Skeletal muscle satellite cell (primary cell): ENCODE measurements at regions not wholly inside any gene's neighbourhood (a gene's known extent, or its start where the extent isn't known, plus 50 kb on each side); places are given as distances from the start of the nearest gene placed in this dataset.

Source experiments
- H3K27me3 ChIP-seq: 2 replicates; pipeline ENCODE4 v1.7.0; 2013; ENCODE audit warnings: low read length; ENCODE audit not compliant: control insufficient read depth, insufficient read depth
- H3K36me3 ChIP-seq: 2 replicates; pipeline ENCODE4 v1.7.0; 2013; ENCODE audit warnings: mild to moderate bottlenecking, control low read depth, low read length; ENCODE audit not compliant: insufficient read depth
- H3K4me1 ChIP-seq: 2 replicates; pipeline ENCODE4 v1.7.0; 2013; ENCODE audit warnings: low read length; ENCODE audit not compliant: control insufficient read depth, insufficient read depth
- H3K4me2 ChIP-seq: 2 replicates; pipeline ENCODE4 v1.7.0; 2013; ENCODE audit warnings: mild to moderate bottlenecking, low read length
- H3K4me3 ChIP-seq: 2 replicates; pipeline ENCODE4 v1.7.0; 2013; ENCODE audit warnings: low read length
- H3K9ac ChIP-seq: 2 replicates; pipeline ENCODE4 v1.7.0; 2013; ENCODE audit warnings: mild to moderate bottlenecking, low read depth, low read length, moderate library complexity
- H3K9me3 ChIP-seq: replicated peaks from 2 replicates; pipeline ENCODE4 v1.7.0; 2013; ENCODE audit warnings: mild to moderate bottlenecking, control low read depth, low read length

DNA sequence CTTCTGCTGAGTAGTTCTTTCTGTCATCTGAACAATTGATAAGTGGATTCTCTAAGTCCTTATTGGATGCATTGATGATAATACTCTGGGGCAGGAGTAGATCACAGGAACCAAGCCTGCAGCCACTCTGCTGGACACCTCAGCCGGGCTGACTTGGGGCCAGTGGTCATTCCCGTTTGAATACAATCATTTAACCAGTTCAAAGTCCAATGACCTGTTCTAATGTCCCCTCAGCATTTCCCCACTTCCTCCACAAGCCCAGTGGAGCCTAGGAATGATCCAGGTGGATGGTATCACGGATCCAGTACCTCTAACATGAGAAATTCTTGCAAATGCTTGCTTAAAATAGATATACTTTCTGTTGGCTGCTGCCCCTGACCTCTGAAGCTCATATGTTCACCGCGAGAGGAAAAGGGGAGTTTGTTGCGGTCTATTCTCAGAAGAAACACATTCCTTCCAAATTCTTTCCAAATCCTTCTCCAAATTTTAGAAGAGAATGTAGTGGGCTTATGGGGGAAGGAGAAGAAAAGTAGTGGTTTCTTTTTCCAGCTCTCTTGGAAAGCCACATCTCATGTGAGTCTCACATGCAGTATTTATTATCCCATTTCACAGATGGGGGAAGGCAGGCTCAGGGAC, 170.9 kb downstream of the INHBB start:
- Histone ChIP-seq H3K27me3 (peaks cover 36% of the 10 kb centered on the region), H3K4me1 (no peaks in the 10 kb centered on the region), H3K9ac (no peak overlapping the region), H3K4me3 (no peak overlapping the region), H3K4me2 (no peak overlapping the region), H3K9me3 (no peaks in the 10 kb centered on the region), H3K36me3 (no peaks in the 10 kb centered on the region)

- H3K4me3 ChIP-seq, result no peak overlapping the region
These were observed 172.0 kb downstream of the INHBB start for GRCh38 chr2:120517751-120518469.

DNA sequence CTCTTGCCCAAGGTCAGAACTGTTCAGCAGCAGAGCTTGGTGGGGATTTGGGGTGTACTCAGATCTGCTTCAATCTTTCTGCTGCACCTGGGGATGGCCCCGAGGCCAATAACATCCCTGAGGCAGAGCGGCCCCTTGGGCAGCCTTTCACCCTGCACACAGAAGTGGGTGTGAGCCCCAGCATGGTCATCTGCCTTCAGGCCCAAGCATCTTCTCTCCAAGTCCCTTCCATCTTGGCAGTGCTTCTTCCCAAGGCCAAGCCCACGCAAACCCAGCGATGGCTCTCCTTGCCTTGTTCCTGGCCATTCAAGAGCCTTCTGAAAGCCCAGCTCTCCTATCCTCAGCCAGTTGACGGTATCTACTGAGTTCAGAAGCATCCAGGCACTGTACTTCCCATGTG, 172.9 kb downstream of the INHBB start:
- Histone ChIP-seq H3K27me3 (peaks cover 30% of the 10 kb centered on the region), H3K9me3 (no peaks in the 10 kb centered on the region), H3K4me3 (no peak overlapping the region), H3K4me1 (no peaks in the 10 kb centered on the region), H3K9ac (no peak overlapping the region), H3K36me3 (no peaks in the 10 kb centered on the region), H3K4me2 (no peak overlapping the region)

More at GRCh38 chr2:120517751-120518469, 172.0 kb downstream of the INHBB start:
- Histone ChIP-seq H3K9ac (no peak overlapping the region), H3K4me2 (no peak overlapping the region), H3K4me1 (no peaks in the 10 kb centered on the region), H3K27me3 (peaks cover 30% of the 10 kb centered on the region), H3K9me3 (no peaks in the 10 kb centered on the region), H3K36me3 (no peaks in the 10 kb centered on the region)

- no peaks in the 10 kb centered on the region for H3K9me3 ChIP-seq
- peaks cover 30% of the 10 kb centered on the region for H3K27me3 ChIP-seq
- H3K4me2 ChIP-seq, result no peak overlapping the region
- H3K36me3 ChIP-seq, result no peaks in the 10 kb centered on the region
- H3K4me1 ChIP-seq, result no peaks in the 10 kb centered on the region
- H3K4me3 ChIP-seq, result no peak overlapping the region
- no peak overlapping the region for H3K9ac ChIP-seq
These were observed 173.5 kb downstream of the INHBB start for GRCh38 chr2:120519469-120519868.

GRCh38 chr2:120520454-120520853, 174.5 kb downstream of the INHBB start:
- H3K9me3 ChIP-seq, result no peaks in the 10 kb centered on the region
- peaks cover 4% of the 10 kb centered on the region for H3K4me1 ChIP-seq
- no peak overlapping the region for H3K4me3 ChIP-seq
- peaks cover 30% of the 10 kb centered on the region for H3K27me3 ChIP-seq
- no peak overlapping the region for H3K4me2 ChIP-seq
- H3K9ac ChIP-seq, result no peak overlapping the region
- H3K36me3 ChIP-seq, result no peaks in the 10 kb centered on the region

DNA sequence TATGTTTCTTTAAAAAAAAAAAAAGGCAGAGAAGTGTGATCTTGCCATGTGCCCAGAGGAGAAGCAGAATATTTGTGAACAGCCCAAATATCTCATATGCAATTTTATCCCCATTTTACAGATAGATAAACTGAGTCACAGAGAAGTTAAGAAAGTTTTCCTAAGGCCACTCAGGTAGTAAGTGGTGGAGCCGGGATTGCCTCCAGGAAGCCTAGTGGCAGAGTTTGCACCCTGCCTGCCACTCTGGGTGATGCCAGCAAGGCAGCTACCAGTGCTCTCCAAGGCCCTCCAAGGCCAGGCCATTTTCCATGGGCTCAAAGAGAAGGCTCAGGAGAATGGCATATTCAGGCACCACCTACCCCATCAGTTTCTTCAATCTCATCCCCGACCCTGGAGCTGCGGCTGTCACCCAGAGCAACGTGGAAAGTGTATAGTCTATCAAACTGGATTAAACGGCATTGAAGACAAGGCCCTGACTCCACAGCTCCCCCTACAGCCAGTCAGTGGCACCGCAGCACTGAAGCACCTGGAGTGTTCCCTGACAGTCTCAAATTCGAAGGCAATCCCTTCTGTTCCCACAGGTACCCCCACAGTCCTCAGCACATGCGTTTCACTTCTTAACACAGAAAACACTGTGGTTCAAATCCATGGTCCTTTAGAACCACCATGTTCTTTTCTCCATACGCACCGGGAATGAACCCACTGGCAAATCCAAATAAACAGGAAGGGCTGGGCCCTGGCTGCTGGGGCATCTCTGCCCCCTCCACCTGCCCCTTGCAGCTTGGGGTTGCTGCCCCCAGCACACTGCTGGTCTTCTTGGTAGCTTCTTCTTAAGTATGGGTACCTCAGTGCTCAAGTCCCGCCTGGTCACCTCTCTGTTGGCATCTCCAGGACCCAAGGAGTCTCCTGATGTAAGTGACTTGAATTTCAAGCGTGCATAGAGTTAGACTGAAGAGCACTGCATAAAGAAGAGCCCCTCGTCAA, 175.3 kb downstream of the INHBB start:
- Histone ChIP-seq H3K27me3 (peaks cover 29% of the 10 kb centered on the region), H3K9me3 (no peaks in the 10 kb centered on the region), H3K4me3 (no peak overlapping the region), H3K36me3 (no peaks in the 10 kb centered on the region), H3K4me1 (peaks cover 12% of the 10 kb centered on the region), H3K4me2 (no peak overlapping the region), H3K9ac (no peak overlapping the region)

GRCh38 chr2:120522151-120522751, 176.3 kb downstream of the INHBB start:
- Histone ChIP-seq H3K4me2 (no peak overlapping the region), H3K4me3 (no peak overlapping the region), H3K36me3 (no peaks in the 10 kb centered on the region), H3K9me3 (no peaks in the 10 kb centered on the region), H3K9ac (no peak overlapping the region), H3K27me3 (peaks cover 20% of the 10 kb centered on the region), H3K4me1 (peaks cover 13% of the 10 kb centered on the region)

GRCh38 chr2:120523766-120524165, 177.8 kb downstream of the INHBB start:
- no peak overlapping the region for H3K4me3 ChIP-seq
- no peak overlapping the region for H3K9ac ChIP-seq
- no peaks in the 10 kb centered on the region for H3K36me3 ChIP-seq
- peaks cover 8% of the 10 kb centered on the region for H3K27me3 ChIP-seq
- no peak overlapping the region for H3K4me2 ChIP-seq
- no peaks in the 10 kb centered on the region for H3K9me3 ChIP-seq
- peaks cover 28% of the 10 kb centered on the region for H3K4me1 ChIP-seq

DNA sequence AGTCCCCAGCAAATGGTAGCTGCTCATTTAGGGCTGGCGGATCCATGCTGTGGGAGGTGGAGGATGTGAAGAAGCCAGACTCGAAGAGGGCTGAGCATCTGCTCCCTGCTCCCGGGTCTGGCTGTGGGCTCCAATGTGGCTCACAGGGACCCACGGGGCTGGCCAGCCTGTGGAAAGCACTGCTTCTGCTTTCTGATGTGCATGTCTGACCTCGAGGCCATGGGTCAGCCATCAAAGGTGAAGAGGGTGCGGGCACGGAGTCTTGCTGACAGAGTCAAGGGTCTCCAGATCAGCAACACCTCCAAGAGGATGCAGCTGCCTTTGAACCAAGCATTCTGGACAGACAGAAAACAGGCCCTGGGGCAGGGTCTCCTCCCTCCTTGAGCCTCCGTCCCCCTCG, 178.2 kb downstream of the INHBB start:
- H3K27me3 ChIP-seq, result peaks cover 5% of the 10 kb centered on the region
- H3K36me3 ChIP-seq, result no peaks in the 10 kb centered on the region
- H3K4me1 ChIP-seq, result peaks cover 28% of the 10 kb centered on the region
- H3K9ac ChIP-seq, result no peak overlapping the region
- H3K4me3 ChIP-seq, result no peak overlapping the region
- H3K4me2 ChIP-seq, result no peak overlapping the region
- H3K9me3 ChIP-seq, result no peaks in the 10 kb centered on the region

DNA sequence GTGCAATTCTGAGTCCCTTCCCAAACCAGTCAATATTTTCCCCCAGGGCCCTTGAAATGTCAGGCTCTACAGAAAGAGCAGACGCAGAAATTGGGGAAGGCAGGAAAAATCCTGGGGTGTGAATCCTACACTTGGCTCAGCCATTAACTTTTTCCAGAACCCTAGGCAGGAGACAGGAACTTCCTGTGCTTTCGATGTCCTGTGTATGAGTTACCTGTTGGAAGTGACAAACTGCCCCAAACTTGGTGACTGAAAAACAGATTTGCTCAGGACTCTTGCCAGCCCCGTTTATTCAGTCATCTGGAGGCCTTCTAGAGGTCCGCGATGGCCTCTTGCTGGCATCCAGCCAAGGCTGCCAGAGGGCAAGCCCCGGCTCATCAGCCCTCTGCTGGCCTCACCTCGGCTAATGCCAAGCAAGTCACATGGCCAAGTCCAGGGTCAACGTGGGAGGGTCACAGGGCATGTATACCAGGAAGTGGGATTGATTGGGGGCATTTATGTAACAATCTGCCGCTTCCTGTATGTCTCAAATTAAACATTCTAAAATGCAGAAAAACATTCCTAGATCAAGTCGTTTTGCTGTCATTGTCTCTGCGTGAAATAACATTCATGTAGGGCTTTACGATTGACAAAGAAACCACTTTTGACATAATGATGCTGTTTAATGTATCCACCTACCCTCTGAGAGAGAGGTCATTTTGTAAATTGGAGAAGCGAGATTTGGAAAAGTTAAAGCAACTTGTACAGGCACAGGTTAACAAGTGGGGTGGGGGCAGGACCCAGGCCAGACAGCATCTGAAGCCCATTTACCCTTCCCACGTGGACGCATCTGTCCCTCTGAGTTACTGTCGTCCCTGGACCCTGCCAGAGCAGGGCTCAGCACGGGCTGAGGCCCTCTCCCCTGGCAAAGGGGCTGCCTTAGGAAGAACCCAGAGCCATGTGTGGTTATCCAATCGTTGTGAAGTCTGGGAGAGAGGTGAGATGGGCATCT, 179.4 kb downstream of the INHBB start:
- no peaks in the 10 kb centered on the region for H3K9me3 ChIP-seq
- no peaks in the 10 kb centered on the region for H3K36me3 ChIP-seq
- no peak overlapping the region for H3K9ac ChIP-seq
- H3K27me3 ChIP-seq, result peaks cover 5% of the 10 kb centered on the region
- H3K4me1 ChIP-seq, result peaks cover 28% of the 10 kb centered on the region
- H3K4me2 ChIP-seq, result no peak overlapping the region
- no peak overlapping the region for H3K4me3 ChIP-seq
